GM06990 (cell line): ENCODE measurements at regions not wholly inside any gene's neighbourhood (a gene's known extent, or its start where the extent isn't known, plus 50 kb on each side); places are given as distances from the start of the nearest gene placed in this dataset.

Source experiments
- DNase-seq: peaks from one replicate; pipeline ENCODE4 v3.0.0-alpha.2; 2011; ENCODE audit not compliant: insufficient read length; ENCODE audit errors: extremely low read depth
- H3K27me3 ChIP-seq: replicated peaks from 2 replicates; pipeline ENCODE4 v1.6.0; 2011; ENCODE audit warnings: low read length; ENCODE audit not compliant: control insufficient read depth, insufficient read depth
- H3K36me3 ChIP-seq: 2 replicates; pipeline ENCODE4 v1.5.1; 2011; ENCODE audit warnings: low read length; ENCODE audit not compliant: control insufficient read depth, insufficient read depth
- H3K4me3 ChIP-seq: replicated peaks from 2 replicates; pipeline ENCODE4 v1.5.1; 2011; ENCODE audit warnings: low read depth, mild to moderate bottlenecking, control low read depth, low read length
- CTCF ChIP-seq: IDR thresholded peaks from 2 replicates; pipeline ENCODE4 v1.5.1; 2011; ENCODE audit warnings: low read length, control low read depth, mild to moderate bottlenecking, inconsistent platforms; ENCODE audit not compliant: insufficient read depth, poor library complexity, severe bottlenecking

DNA sequence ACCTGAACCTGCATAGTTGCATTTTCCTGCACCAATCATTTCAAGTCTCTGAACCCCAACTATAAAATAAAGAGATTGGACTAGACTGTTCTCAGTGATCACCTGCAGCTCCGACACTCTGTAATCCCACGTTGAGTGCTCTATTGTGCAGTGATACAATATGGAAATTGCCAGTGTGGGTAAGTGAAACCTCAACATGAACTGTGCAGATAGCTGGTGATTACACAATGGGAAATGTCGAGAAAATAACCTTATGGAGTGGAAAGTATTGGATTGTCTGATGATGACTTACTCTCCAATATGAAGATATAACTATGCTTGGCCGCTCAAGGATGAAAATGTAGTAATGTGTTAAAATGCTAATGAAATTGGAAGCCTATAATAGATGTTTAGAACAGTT, 293.1 kb upstream of the BRINP1 start:
- no peak for TF ChIP-seq CTCF
- no peak overlapping the region for H3K4me3 ChIP-seq
- no peak for DNase-seq
- H3K27me3 ChIP-seq, result no peaks in the 10 kb centered on the region
- H3K36me3 ChIP-seq, result no peaks in the 10 kb centered on the region

GRCh38 chr9:119652931-119653330, 283.7 kb upstream of the BRINP1 start:
- no peaks in the 10 kb centered on the region; the same call in 1 of the 2 replicates for H3K27me3 ChIP-seq
- H3K36me3 ChIP-seq, result no peaks in the 10 kb centered on the region
- DNase-seq, result no peak
- H3K4me3 ChIP-seq, result no peak overlapping the region
- TF ChIP-seq CTCF, result no peak

GRCh38 chr9:119649205-119649604, 280.0 kb upstream of the BRINP1 start:
- Histone ChIP-seq H3K36me3 (no peaks in the 10 kb centered on the region), H3K4me3 (no peak overlapping the region), H3K27me3 (no peaks in the 10 kb centered on the region; the same call in 1 of the 2 replicates)
- no peak for TF ChIP-seq CTCF
- no peak for DNase-seq

DNA sequence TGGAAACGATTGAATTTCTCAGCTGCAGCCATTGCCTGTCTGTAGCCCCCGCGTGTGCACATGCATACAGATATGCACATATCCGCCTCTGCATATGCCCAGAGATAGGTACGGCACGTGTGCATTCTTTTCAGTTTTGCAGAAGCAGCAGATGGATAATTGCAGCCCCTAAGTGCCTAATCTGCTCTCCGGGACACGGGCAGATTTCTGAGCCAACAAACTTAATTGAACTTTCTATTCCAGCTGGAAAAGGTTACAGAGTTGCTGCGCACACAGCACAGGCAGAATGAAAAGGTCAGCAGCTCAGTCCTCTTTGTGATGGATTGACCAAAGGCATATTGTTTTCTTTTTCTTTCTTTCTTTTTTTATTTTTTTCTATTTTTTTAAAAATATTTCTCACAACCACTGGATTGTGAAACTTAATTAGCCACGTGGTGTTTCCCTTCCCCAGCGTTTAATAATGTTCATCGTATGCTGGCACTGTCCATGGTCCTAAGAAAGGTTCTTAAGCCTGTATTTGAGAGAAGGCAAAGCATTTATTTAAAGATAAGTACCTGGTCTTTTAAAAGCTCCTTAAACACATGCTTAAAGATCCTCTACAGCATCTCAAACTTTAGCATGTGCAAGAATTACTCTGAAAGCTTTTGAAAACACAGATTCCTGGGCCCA, 270.2 kb upstream of the BRINP1 start:
- DNase-seq, result no peak

GRCh38 chr9:119634006-119634405, 264.8 kb upstream of the BRINP1 start:
- DNase-seq, result no peak
- Histone ChIP-seq H3K36me3 (no peaks in the 10 kb centered on the region), H3K4me3 (no peak overlapping the region), H3K27me3 (no peaks in the 10 kb centered on the region)
- no peak for TF ChIP-seq CTCF

More for the DNA sequence above, 270.2 kb upstream of the BRINP1 start:
- Histone ChIP-seq H3K4me3 (no peak overlapping the region), H3K36me3 (no peaks in the 10 kb centered on the region), H3K27me3 (no peaks in the 10 kb centered on the region)
- TF ChIP-seq CTCF, result no peak

- no peak overlapping the region for H3K4me3 ChIP-seq
- no peak for TF ChIP-seq CTCF
- H3K27me3 ChIP-seq, result no peaks in the 10 kb centered on the region
- H3K36me3 ChIP-seq, result no peaks in the 10 kb centered on the region
- DNase-seq, result no peak
These were observed 242.3 kb upstream of the BRINP1 start for GRCh38 chr9:119611565-119611964.
